ENCODE measurements at regions not wholly inside any gene's neighbourhood (a gene's known extent, or its start where the extent isn't known, plus 50 kb on each side); places are given as distances from the start of the nearest gene placed in this dataset.
A peak's percentile ranks its signal among the peaks of the same experiment; 100 is the strongest.

DNA sequence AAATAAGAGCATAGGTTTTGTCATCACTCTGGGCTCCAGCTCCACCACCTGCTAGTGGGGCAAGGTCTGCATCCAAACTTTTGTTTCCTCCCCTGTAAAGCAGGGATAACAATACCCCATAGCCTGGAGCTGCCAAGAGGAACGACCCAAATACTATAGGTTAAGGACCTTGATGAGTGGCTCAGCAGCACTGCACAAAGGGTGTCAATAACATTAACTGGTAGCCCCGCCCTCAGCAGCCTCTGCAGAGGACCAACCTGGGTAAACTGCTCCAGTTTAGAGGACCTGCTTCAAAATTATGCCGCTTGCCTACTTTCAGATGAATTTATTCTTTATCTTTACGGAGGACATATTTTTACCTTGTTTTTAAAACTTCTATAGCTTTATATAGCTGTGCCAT, 65.8 kb upstream of the RIOK3 start:
- DNase-seq (ENCODE audit: low read depth), result no peak

GRCh38 chr18:23388357-23388756, 64.7 kb upstream of the RIOK3 start:
- DNase-seq (ENCODE audit: low read depth), result no peak

- no peak for DNase-seq (ENCODE audit: low read depth)
Observed at GRCh38 chr18:23391156-23391555, 61.9 kb upstream of the RIOK3 start.

- no peak for DNase-seq (ENCODE audit: low read depth)
Observed at GRCh38 chr18:23397907-23398306, 55.2 kb upstream of the RIOK3 start.

- DNase-seq (ENCODE audit: low read depth), result no peak
Observed at GRCh38 chr18:23398401-23398800, 54.7 kb upstream of the RIOK3 start.

DNA sequence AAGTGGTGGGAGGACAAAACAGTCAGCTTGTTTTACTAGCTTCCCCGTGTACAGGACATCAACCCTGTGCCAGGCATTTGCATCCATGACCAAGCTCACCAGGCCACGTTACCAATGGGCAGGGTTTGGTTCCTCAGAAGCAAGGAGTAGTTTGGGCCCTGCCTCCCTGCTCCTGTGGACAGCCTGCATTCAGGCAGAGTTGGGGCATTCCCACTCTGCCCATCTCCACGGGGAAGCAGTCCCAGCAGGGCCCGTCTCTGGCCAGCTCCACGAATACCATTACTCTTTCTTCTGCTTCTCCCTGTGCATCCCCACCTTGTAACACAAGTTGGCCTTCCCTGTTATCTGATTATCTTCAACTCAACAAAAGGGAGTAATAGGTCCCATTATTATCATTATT, 54.0 kb upstream of the RIOK3 start:
- DNase-seq (ENCODE audit: low read depth), result no peak

DNA sequence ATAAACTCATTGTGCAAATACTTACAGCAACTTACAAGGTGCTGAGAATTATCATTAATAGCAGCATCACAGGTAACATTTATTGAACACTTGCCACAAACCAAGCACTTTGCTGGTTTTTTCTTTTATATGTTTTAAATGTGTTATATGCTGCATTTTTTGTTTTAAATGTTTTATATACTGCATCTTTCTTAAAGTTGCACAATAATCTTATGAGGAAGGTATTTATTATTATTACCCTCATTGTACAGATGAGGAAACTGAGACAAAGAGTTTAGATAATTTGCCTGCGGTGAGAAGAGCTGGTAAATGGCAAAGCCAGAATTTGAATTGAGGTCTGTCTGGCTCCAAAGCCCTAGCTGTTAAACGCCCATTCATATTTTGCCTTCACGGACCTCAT, 52.2 kb upstream of the RIOK3 start:
- DNase-seq (ENCODE audit: low read depth), result no peak

GRCh38 chr18:23401400-23402347, 51.4 kb upstream of the RIOK3 start:
- DNase-seq (ENCODE audit: low read depth), result peak; percentile 66

All from HS-27A (cell line).